ENCODE measurements at regions not wholly inside any gene's neighbourhood (a gene's known extent, or its start where the extent isn't known, plus 50 kb on each side); places are given as distances from the start of the nearest gene placed in this dataset.
A peak's percentile ranks its signal among the peaks of the same experiment; 100 is the strongest.

DNA sequence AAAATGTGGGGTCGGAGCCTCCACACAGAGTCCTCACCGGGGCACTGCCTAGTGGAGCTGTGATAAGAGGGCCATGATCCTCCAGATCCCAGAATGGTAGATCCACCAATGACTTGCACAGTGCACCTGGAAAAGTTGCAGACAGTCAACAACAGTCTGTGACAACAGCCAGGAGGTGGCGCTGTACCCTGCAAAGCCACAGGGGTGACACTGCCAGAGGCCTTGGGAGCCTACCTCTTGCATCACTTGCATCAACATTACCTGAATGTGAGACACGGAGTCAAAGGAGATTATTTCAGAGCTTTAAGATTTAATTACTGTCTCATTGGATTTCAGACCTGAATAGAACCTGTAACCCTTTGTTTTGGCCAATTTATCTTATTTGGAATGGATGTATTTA is 614.1 kb upstream of the CDH9 start:
- DNase-seq: no peak

DNA sequence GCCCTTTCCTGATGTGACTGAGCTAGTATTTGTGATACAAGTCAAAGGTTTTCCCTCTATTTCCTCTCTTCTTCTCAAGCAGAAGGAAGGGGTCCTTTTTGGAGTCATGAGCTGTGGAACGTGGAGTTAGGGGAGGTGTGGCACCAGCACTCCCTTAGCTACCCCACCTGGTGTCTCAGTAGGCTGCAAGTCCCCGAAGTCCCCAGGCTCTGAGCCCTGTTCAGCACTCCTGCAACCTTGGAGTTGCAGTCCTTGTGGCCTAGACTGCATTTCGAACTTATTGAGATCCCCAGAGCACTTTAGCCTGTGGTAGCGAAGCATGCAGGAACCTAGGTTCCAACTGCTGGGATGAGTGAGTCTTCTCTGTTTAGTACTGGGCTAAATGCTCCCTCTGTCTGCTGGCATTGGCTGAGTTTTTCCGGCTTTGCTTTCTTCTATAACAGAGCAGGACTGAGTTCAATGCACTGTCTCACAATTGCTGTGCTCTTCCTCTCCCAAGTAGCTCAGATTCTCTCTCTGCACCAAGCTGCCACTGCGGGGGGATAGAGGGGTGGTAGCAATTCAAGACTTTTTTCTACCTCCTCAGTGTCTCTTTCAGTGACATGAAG is 600.7 kb upstream of the CDH9 start:
- DNase-seq: no peak

DNA sequence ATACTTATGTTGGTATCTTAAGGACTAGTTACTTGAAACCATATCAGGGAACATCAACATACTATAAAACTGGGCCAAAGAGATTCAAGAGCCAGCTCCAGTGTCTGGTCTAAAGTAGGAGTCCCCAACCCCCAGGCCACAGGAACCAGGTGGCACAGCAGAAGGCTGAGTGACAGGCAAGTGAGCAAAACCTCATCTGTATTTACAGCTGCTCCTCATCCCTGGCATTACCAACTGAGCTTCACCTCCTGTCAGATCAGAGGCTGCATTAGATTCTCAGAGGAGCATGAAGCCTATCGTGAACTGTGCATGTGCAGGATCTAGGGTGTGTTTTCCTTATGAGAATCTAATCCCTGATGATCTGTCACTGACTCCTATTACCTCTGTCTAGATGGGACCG is 581.6 kb upstream of the CDH9 start:
- no peak for DNase-seq

DNA sequence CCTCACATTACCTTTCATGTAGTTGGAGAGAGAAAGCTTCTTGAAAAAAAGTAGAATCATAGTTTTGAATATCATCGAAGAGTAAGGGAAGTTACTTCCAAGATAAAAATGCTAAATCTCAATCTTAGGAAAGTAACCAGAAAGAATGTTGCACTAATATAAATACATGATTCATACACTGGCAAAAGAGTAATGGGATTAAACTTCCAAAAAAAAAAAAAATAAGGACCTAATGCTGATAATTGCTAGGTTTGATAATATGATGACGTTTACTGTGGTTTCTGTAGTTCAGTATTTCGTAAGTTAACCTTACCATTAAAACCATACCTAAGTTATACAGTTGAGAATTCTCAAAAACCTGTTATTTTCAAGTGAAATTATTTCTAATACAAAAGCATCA is 573.8 kb upstream of the CDH9 start:
- DNase-seq: no peak

DNA sequence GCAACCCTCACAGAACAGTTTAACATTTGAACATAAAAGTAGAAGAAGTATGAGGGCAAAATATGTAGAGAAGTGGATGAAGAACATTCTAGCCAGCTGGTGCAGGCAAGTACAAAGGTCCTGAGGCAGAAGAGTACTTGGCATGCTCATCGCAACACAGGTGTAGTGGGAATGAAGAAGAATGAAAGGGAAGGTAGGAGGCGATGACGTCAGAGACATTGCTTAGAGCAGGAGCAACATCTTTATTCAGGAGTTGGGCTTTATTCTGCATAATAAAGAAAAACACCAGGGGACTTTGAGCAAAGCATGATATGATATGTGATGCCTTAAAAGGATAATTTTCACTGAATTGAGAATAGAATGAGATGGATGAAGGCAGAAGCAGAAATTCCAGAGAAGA is 570.6 kb upstream of the CDH9 start:
- no peak for DNase-seq

DNA sequence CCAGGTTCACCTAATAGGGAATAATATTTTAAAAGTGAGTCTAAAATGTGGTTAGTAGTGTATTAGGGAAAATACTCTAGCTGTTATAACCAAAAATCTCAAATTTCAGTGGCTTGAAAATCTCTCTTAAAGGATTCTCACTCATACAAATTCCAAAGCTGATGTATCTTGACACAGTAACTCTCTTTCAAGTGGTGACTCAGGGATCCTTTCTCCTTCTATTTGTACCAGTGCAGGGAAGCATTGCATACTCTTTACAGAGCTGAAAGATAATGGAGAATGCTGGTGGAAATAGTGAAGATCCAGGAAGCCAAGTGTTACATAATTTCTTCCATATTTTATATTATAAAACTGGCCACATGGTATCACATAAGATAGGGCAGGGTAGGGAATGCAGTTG is 560.2 kb upstream of the CDH9 start:
- DNase-seq: no peak

DNA sequence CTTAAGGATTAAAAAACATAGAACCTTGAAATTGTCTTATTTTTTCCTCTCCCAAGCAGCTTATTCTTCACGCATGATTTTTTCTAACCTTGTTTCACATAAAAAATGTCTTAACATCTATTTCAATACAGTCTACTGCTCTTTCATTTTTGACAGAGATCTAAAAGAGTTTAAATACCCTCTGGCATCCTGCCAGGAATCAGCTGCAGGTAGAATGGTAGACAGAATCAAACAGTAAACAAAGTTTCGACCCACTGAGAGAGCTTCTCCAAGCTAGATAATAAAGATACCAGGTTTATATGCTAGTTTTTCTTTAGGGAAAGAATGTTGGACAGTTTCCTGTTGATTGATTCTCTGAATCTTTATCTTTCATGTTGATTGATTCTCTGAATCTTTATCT is 555.8 kb upstream of the CDH9 start:
- no peak for DNase-seq

DNA sequence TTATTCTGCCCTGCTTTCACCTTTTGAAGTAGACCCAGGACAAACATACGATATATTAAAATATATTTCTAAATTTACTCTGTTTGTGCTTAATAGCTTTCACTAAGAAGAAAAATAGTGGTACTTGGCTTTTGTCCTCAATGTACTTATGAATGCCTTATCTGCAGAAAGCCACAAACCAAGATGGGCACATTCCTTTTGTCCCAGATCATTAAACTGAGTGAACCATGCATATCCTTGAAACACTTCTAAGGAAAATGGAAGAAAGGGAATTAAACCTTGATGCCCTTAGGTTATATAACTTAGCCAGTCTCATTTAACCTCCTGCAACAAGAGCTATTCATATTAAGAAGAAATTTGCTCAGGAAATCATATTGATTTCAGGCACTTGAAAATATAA is 553.8 kb upstream of the CDH9 start:
- DNase-seq: peak; percentile 5

DNA sequence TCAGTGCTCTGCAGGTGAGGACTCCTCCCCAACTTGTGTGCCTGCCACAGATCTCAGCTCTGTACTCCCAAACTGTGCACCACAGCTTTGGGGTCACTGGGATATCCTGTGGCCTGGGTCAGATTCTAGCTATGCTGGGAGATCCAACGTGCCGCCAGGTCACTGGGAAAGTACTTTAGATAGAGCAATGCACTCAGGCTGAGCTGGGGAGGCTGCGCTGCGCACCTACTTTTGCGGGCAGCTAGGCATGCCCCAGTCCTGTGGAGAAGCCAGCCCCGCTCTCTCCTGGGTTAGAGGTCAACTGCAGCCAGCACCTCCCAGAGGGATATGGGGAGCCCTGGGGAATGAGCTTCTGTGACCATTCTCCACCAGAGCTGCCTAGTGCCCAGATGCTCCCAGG is 552.1 kb upstream of the CDH9 start:
- DNase-seq: no peak

DNA sequence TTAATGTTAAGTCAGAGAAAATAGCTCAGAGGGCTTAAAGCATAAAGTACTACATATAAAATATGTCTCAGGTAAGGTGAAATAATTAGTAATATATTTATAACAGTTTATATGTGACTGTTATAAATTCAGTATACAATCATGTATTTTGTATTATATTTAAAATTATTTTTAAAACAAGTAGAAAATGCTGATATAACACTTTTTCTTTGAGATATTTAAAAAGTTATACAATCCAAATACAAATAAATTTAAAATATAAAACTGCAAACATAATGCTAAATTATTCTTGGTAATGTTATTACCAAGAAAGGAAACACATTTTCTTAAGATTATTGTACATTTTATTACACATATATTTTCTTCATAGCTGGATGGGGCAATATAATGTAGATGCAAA is 539.9 kb upstream of the CDH9 start:
- no peak for DNase-seq

DNA sequence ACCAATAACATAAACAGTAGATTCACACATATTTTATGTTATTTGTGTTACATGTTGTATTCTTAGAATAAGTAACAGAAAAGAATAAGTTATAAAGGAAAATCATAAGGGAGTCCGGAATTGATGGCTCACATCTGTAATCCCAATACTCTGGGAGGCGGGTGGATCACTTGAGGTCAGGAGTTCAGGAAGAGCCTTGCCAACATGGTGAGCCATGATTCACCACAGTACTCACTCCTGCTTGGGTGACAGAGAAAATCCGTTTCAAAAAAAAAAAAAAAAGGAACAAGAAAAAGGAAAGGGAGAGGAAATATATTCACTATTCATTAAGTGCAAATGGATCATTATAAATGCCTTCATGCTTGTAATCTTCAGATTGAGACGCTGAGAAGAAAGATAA is 533.3 kb upstream of the CDH9 start:
- DNase-seq: no peak

DNA sequence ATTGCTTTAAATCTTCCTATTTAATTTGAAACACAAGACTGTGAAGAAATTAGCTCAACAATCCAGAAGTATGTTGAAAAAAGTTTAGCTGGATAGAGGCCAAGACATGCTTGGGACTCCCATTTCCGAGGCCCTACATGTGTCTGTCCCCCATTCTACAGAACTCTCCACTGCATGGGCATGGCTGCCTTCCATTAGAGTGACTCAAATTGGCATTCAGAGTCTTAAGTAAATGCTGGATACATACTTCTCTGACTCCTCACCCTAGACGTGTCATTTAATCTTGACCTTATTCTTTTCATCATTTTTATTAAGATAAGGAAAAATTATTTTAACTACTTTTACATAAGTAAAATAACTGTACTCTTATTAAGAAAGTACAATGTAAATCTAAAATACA is 530.4 kb upstream of the CDH9 start:
- no peak for DNase-seq

DNA sequence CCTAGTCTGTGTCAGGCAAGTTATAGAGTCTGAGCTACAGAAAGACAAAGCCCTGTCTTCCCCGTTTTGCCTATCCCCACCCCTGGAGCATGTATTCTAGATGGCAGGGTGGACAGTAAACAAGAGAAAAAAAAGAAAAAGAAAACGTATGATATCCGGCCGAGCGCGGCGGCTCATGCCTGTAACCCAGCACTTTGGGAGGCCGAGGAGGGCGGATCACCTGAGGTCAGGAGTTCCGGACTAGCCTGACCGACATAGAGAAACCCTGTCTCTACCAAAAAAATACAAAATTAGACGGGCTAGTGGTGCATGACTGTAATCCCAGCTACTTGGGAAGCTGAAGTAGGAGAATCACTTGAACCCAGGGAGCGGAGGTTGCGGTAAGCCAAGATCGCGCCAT is 523.0 kb upstream of the CDH9 start:
- DNase-seq: no peak

DNA sequence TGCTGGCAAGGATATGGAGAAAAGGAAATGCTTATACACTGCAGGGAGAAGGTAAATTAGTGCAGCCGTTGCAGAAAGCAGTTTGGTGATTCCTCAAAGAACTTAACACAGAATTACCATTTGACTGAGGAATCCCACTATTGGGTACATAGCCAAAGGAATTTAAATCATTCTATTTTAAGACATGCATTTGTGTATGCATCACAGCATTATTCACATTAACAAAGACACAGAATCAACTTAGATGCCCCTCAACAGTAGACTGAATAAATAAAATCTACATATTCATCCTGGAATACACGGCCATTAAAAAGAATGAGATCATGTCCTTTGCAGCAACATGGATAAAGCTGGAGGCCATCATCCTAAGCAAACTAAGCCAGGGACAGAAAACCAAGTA is 510.1 kb upstream of the CDH9 start:
- DNase-seq: no peak

DNA sequence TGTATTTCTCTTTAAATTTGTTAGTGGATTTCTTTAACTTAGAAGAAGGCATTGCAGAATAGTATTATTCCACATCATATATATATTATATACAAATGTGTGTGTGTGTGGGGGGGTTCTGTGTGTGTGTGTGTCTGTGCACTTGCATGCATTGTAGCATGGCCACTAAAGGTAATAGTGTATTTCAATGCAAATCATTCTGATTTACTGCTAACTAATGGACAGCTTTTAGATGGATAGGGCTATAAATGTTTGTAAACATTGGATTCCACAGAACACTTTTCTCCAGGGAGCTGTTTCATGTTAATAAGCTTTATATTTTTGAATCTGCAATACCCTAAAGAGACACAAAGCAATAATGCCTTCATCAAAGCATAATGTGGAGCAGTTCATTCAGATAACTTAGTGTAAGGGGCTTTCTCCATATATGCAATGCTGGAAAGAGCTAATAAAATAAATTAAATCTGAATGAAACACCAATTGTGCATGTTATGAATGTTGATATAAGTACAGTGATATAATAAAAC is 496.7 kb upstream of the CDH9 start:
- DNase-seq: no peak

DNA sequence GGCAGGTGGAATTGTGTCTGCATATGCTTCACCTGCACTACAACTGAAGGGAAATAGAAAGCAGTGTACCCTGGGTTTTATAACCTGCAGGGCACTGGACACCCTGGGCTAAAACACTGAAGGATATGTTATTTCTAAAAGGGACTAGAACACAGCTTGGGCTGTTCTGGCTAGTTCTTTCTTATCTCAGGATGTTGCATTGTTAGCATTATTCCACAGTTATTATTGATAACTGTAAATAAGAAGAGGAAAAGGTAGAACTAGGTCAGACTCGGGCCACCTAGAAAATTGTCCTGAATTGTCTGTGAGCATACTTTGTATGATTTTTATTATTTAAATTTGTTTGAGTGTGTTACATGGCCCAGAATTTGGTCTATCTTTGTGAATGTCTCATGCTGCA is 493.9 kb upstream of the CDH9 start:
- no peak for DNase-seq

DNA sequence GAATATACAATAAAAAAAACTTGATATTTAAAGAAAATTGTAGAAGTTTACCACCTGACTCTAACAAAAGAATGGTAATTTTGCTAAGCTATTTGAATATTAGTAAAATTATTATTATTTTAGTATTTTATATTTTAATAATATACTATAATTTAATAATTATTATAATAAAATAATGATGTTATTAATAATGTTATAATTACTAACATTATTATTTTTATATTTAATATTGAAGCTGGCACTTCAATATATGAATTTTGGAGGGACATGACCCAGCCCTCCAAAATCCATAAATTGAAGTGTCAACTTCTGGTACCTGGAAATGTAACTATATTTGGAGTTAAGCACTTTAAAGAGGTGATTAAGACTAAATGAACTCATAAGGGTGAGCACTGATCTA is 486.1 kb upstream of the CDH9 start:
- no peak for DNase-seq

DNA sequence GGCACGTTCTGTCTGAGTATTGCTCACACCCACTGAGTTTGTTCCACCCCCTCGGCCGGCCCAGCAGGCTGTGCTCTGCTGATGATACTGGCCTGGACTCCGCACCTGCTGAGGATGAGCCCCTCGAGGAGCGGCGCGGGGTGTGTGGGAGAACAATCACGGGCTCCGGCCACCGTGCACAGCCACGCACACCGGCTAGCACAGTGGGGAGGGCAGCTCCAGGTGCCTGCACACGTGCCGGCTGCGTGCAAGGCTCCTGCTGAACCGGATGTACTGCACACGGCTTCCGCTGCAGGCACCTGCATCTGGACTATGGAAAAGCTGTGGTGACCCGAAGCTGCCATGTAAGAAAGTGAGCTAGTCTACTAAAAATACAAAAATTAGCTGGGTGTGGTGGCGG is 485.2 kb upstream of the CDH9 start:
- DNase-seq: no peak

DNA sequence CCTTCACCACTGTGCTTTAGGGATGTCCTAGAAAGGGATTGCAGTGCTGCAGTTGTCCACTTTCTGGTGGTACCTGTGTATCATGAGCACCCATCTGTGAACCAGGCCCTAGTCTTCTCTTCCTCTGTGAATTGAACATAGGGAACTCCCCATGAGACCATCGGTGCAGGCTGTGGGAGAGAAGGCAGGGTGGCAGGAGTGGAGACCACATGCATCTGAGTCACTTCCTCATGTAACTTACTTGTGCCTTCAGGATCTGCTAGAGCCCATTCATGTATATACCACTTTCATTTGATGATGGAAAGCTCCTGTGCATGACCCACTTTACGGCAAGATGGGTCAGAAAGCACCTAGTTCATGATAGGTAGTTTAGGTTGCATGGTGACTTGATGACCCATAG is 478.1 kb upstream of the CDH9 start:
- no peak for DNase-seq

DNA sequence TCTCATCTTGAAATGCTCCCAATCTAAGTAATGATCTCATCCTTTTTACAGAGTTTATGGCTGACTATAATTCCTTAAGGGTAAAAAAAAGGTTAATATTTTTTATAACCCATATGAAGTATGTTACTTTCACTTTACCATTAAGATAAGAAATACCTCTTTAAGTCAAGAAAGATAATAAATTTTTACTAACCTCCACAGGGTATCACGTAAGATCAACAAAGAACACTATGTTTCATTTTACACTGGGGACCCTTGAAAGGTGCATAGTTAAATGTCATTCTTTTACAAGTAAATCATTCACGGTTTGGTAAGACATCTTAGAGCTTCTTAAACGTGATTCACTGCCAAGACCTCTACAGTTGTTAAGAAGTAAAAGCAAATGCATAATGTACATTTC is 472.7 kb upstream of the CDH9 start:
- DNase-seq: no peak

DNA sequence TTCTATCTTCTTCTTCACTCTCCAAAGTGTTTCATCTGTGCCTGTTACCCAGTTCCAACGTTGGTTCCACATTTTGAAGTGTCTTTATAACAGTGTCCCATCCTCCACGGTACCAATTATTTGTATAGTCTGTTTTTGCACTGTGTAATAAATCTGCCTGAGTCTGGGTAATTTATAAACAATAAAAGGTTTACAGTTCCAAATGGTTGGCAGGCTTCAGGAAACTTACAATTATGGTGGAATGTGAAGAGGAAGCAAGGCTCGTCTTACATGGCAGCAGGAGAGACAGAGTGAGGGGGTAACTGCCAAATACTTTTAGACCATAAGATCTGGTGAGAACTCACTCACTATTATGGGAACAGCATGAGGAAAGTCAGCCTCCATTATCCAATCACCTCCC is 465.4 kb upstream of the CDH9 start:
- no peak for DNase-seq

DNA sequence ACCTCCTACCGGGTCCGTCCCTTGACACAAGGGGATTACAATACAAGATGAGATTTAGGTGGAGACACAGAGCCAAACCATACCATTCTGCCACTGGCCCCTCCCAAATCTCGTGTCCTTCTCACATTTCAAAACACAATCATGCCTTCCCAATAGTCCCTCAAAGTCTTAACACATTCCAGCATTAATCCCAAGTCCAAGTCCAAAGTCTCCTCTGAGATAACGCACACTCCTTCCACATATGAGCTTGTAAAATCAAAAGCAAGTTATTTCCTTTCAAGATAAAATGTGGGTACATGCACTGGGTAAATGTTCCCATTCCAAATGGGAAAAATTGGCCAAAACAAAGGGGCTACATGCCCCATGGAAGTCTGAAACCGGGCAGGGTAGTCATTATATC is 463.9 kb upstream of the CDH9 start:
- DNase-seq: no peak

DNA sequence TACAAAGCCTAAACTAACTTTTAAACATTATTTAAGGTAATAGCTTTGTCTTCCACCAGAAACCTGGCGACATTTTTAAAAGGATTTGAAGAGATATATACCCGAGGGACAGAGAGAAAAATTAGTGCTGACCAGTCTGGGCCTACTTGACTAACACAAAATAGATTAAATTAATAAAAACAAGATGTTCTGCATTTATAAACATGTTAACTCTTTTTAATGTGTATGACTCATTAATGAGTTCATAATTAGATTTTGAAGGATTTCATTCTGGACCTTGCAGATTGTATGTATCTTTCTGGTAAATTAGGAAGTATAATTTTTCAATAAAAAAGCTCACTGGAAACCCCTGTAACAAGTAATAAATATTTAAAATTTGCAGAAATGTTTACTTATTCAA is 459.1 kb upstream of the CDH9 start:
- no peak for DNase-seq

DNA sequence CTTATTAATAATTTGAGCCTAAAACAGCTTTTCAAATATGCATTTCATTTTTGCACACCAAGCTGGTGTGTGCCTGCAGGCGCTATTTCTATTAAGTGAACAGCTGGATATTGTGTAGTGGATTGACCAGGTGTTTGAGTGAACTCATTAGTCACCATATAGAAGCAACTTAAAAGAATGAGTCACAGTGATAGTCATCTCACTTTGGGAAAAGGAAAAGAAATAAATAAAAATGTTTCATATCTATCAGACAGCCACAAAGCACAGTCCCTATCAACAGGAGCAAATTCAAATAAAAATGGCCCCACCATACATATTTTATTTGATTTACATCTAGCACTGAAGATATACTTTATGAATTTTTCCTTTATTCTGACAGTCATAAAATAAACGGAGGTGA is 456.5 kb upstream of the CDH9 start:
- DNase-seq: no peak

DNA sequence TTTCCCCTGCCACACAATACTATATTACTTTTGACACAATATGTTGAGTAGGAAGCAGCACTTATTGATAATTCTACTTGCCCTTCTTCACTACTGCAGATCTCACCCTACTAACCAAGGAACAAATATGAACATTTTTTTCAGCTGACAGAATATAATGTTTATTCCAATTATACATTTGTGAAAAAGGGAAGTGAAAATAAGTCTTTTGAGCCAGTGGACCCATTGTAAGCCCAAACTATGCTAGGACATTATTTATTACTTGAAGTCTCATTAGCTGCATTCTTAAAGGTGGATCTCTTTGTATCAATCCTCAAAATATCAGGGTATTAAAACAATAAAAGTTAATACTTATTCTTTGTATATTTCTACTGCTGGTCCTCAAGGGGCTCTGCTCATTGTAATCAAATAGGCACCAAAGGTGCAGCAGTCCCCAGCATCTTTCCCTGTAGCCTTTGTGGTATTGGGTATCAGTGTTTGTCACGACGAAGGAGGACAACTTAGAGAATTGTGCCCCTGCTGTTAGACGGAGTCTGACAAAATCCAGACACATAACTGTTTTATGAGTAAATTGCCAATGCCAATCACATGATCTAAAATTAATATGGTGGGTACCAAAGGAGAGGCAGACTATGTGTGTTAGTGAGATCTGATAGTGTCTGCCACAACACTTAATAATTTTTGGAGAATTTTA is 453.5 kb upstream of the CDH9 start:
- no peak for DNase-seq

All from eye (tissue), 1 donor.